H9 (cell line): ENCODE measurements at regions not wholly inside any gene's neighbourhood (a gene's known extent, or its start where the extent isn't known, plus 50 kb on each side); places are given as distances from the start of the nearest gene placed in this dataset.

ENCODE experiments used
- DNase-seq: peaks from one replicate; pipeline ENCODE4 v3.0.0-alpha.2; 2017
- H2AFZ ChIP-seq: one replicate; pipeline ENCODE4 v1.6.1; 2013; ENCODE audit warnings: mild to moderate bottlenecking, low read length, control low read depth, moderate library complexity
- H2AK5ac ChIP-seq: 2 replicates; pipeline ENCODE4 v1.6.1; 2013; ENCODE audit warnings: low read length, control low read depth, mixed read lengths; ENCODE audit not compliant: insufficient read length
- H2BK120ac ChIP-seq: one replicate; pipeline ENCODE4 v1.6.1; 2013; ENCODE audit warnings: low read depth, mild to moderate bottlenecking, low read length, control low read depth, inconsistent platforms; ENCODE audit not compliant: poor library complexity, severe bottlenecking
- H2BK12ac ChIP-seq: 2 replicates; pipeline ENCODE4 v1.6.1; 2013; ENCODE audit warnings: low read length, control low read depth, mixed read lengths, low read depth; ENCODE audit not compliant: insufficient read length
- H2BK15ac ChIP-seq: 2 replicates; pipeline ENCODE4 v1.6.1; 2013; ENCODE audit warnings: low read depth, low read length, control low read depth
- H2BK20ac ChIP-seq: one replicate; pipeline ENCODE4 v1.6.1; 2013; ENCODE audit warnings: low read depth, mild to moderate bottlenecking, low read length, control low read depth, inconsistent platforms; ENCODE audit not compliant: poor library complexity, severe bottlenecking
- H2BK5ac ChIP-seq: 2 replicates; pipeline ENCODE4 v1.6.1; 2013; ENCODE audit warnings: low read length, control low read depth, mixed read lengths; ENCODE audit not compliant: insufficient read length
- H3K14ac ChIP-seq: 2 replicates; pipeline ENCODE4 v1.6.1; 2013; ENCODE audit warnings: low read length, control low read depth; ENCODE audit not compliant: insufficient read depth
- H3K18ac ChIP-seq: 2 replicates; pipeline ENCODE4 v1.6.1; 2013; ENCODE audit warnings: low read depth, mild to moderate bottlenecking, mixed read lengths, low read length, control low read depth; ENCODE audit not compliant: insufficient read length
- H3K23ac ChIP-seq: 2 replicates; pipeline ENCODE4 v1.6.1; 2013; ENCODE audit warnings: low read length, control low read depth, mixed read lengths, low read depth; ENCODE audit not compliant: insufficient read length
- H3K23me2 ChIP-seq: 2 replicates; pipeline ENCODE4 v1.6.1; 2013; ENCODE audit warnings: low read depth, mild to moderate bottlenecking, mixed read lengths, low read length, control low read depth; ENCODE audit not compliant: insufficient read length, poor library complexity, severe bottlenecking
- H3K27ac ChIP-seq: 2 replicates; pipeline ENCODE4 v1.5.1; 2013; ENCODE audit warnings: low read length, control low read depth, mixed read lengths, low read depth; ENCODE audit not compliant: insufficient read length
- H3K27me3 ChIP-seq: 2 replicates; pipeline ENCODE4 v1.6.1; 2013; ENCODE audit warnings: low read length, control low read depth, inconsistent platforms; ENCODE audit not compliant: insufficient read depth
- H3K4ac ChIP-seq: 2 replicates; pipeline ENCODE4 v1.6.1; 2013; ENCODE audit warnings: low read depth, mild to moderate bottlenecking, control low read depth, inconsistent platforms, low read length, moderate library complexity
- H3K4me1 ChIP-seq: 2 replicates; pipeline ENCODE4 v1.6.1; 2013; ENCODE audit warnings: low read length, control low read depth, inconsistent platforms; ENCODE audit not compliant: insufficient read depth
- H3K4me2 ChIP-seq: 2 replicates; pipeline ENCODE4 v1.6.1; 2013; ENCODE audit warnings: low read length, control low read depth, mixed read lengths; ENCODE audit not compliant: insufficient read length, insufficient read depth
- H3K56ac ChIP-seq: 2 replicates; pipeline ENCODE4 v1.6.1; 2013; ENCODE audit warnings: low read depth, mild to moderate bottlenecking, mixed read lengths, low read length, control low read depth; ENCODE audit not compliant: insufficient read length
- H3K79me1 ChIP-seq: 2 replicates; pipeline ENCODE4 v1.6.1; 2013; ENCODE audit warnings: low read depth, mild to moderate bottlenecking, moderate library complexity, low read length, control low read depth, inconsistent platforms; ENCODE audit not compliant: insufficient read depth, poor library complexity, severe bottlenecking
- H3K79me2 ChIP-seq: 2 replicates; pipeline ENCODE4 v1.6.1; 2013; ENCODE audit warnings: low read length, control low read depth, inconsistent platforms; ENCODE audit not compliant: insufficient read depth
- H3K9ac ChIP-seq: 2 replicates; pipeline ENCODE4 v1.6.1; 2013; ENCODE audit warnings: low read length, control low read depth, mixed read lengths; ENCODE audit not compliant: insufficient read length; ENCODE audit errors: extremely low read depth
- H3K9me3 ChIP-seq: one replicate; pipeline ENCODE4 v1.6.1; 2013; ENCODE audit warnings: low read depth, low read length, inconsistent platforms; ENCODE audit not compliant: control insufficient read depth
- H3T11ph ChIP-seq: one replicate; pipeline ENCODE4 v1.6.1; 2013; ENCODE audit warnings: mild to moderate bottlenecking, low read length, control low read depth, inconsistent platforms
- H4K20me1 ChIP-seq: one replicate; pipeline ENCODE4 v1.6.1; 2013; ENCODE audit not compliant: control insufficient read depth, insufficient read length, insufficient read depth
- H4K5ac ChIP-seq: 2 replicates; pipeline ENCODE4 v1.6.1; 2013; ENCODE audit warnings: low read depth, mild to moderate bottlenecking, mixed read lengths, low read length, control low read depth; ENCODE audit not compliant: insufficient read length
- H4K8ac ChIP-seq: replicated peaks from 2 replicates; pipeline ENCODE4 v1.6.1; 2013; ENCODE audit warnings: low read length, control low read depth, mixed read lengths, low read depth; ENCODE audit not compliant: insufficient read length
- H4K91ac ChIP-seq: 2 replicates; pipeline ENCODE4 v1.6.1; 2013; ENCODE audit warnings: low read depth, mild to moderate bottlenecking, moderate library complexity, mixed read lengths, low read length, control low read depth; ENCODE audit not compliant: insufficient read length
- H3K27ac Mint-ChIP-seq, 3 experiments: 2 replicates in 2 of 3; 3 replicates in 1 of 3; pipeline ENCODE4 v1.8.0; 2020 to 2021; ENCODE audit warnings: mixed read lengths in 3 of 3, mild to moderate bottlenecking in 1 of 3, moderate library complexity in 1 of 3
- H3K27me3 Mint-ChIP-seq: 2 replicates; pipeline ENCODE4 v1.8.0; 2021; ENCODE audit warnings: low read depth, mild to moderate bottlenecking, moderate library complexity, mixed read lengths
- H3K36me3 Mint-ChIP-seq, 3 experiments: 2 replicates in 2 of 3; 3 replicates in 1 of 3; pipeline ENCODE4 v1.8.0; 2020 to 2021; ENCODE audit warnings: low read depth in 3 of 3, mixed read lengths in 3 of 3; ENCODE audit not compliant: insufficient read depth in 1 of 3
- H3K4me1 Mint-ChIP-seq, 2 experiments: 2 replicates each; pipeline ENCODE4 v1.8.0; 2020; ENCODE audit warnings: mixed read lengths in 2 of 2
- H3K4me3 Mint-ChIP-seq, 2 experiments: 2 replicates in 1 of 2; 3 replicates in 1 of 2; pipeline ENCODE4 v1.8.0; 2020 to 2021; ENCODE audit warnings: mild to moderate bottlenecking in 2 of 2, mixed read lengths in 2 of 2, moderate library complexity in 1 of 2
- H3K9me3 Mint-ChIP-seq, 2 experiments: 2 replicates in 1 of 2; 3 replicates in 1 of 2; pipeline ENCODE4 v1.8.0; 2020; ENCODE audit warnings: mild to moderate bottlenecking in 2 of 2, mixed read lengths in 2 of 2, moderate library complexity in 1 of 2
- WGBS: extraction: QIAGEN DNeasy Blood & Tissue Kit; methylation state at CpG from one replicate; pipeline ENCODE4 v1.1.7; 2013; ENCODE audit warnings: missing lambda C conversion rate, low lambda C conversion rate, mixed read lengths; ENCODE audit not compliant: insufficient read length; ENCODE audit errors: extremely low coverage; 5-methylcytosine and 5-hydroxymethylcytosine counted together
- TF ChIP-seq, protein P1 (sequence below): fragments of 200-600 bp; sonication (generic); conservative IDR thresholded peaks from 3 replicates; pipeline ENCODE4 v1.8.0; 2021; ENCODE audit warnings: antibody characterized with exemption, mild to moderate bottlenecking

DNA sequence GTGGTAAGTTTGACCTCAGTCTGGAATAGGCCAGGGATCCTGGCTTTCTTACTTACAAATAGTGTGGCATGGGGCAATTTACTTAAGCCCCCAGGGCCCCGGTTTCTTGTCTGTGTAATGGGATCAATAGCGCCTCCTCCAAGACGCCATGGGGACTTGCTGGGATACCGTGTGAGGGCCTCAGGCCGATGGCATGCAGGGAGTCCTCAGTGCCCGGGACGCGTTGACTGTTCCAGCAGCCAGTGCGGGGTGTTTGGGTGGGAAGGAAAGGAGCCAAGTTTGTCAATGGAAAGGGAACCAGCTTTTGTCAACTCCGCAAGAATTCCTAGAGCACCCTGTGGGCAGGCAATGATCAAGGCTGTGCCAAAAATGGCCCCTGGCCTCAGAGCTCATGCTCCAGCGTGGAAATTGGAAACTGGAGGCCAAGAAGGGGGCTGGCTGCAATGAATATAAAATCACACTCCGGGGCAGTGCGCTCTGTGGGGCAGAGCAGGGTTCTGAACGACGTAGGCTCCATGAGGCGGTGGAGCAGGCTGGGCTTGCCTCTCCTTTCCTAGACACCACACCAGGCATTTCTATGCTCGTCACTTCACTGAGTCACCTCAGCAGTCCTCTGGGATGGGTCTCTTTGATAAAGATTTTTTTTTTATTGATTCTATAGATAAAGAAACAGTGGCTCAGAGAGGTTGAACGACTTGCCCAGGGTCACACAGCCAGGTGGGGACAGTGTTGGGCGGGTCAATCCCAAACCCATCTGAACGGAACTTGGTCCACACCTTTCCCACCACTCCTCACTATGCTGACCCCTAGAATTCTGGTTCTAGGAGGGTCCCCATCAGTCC is 56.7 kb upstream of the ASAP2 start:
- Mint-ChIP-seq H3K9me3 (no peaks in the 10 kb centered on the region), H3K27me3 (peaks cover 25% of the 10 kb centered on the region), H3K36me3 (no peaks in the 10 kb centered on the region), H3K4me1 (peaks cover 9 to 13% of the 10 kb centered on the region in 2 experiments; a peak in 3 of 4 replicates), H3K27ac (peak overlapping the region in 1 of 3 experiments; percentile 87; a peak in 1 of 7 replicates), H3K4me3 (no peak overlapping the region)
- no peak for DNase-seq
- Histone ChIP-seq H4K91ac (no peak overlapping the region), H3K4me2 (no peak overlapping the region), H3K79me1 (no peaks in the 10 kb centered on the region), H3K4ac (no peak overlapping the region), H4K5ac (no peak overlapping the region), H2BK5ac (no peak overlapping the region), H3T11ph (no peak overlapping the region), H3K79me2 (no peaks in the 10 kb centered on the region), H3K27ac (no peak overlapping the region), H2AFZ (no peak overlapping the region), H3K9me3 (no peaks in the 10 kb centered on the region), H2BK12ac (no peak overlapping the region), H3K56ac (no peak overlapping the region), H3K23me2 (no peaks in the 10 kb centered on the region), H2AK5ac (no peak overlapping the region), H3K14ac (no peak overlapping the region), H3K9ac (no peak overlapping the region), H4K20me1 (no peaks in the 10 kb centered on the region), H3K23ac (no peak overlapping the region), H3K18ac (no peak overlapping the region), H4K8ac (no peak overlapping the region), H3K27me3 (no peaks in the 10 kb centered on the region), H2BK120ac (no peak overlapping the region), H3K4me1 (no peaks in the 10 kb centered on the region), H2BK20ac (no peak overlapping the region), H2BK15ac (no peak overlapping the region)
- no CpG with 5 or more reads among the region's 20 CpGs for WGBS
- TF ChIP-seq, protein P1, sequence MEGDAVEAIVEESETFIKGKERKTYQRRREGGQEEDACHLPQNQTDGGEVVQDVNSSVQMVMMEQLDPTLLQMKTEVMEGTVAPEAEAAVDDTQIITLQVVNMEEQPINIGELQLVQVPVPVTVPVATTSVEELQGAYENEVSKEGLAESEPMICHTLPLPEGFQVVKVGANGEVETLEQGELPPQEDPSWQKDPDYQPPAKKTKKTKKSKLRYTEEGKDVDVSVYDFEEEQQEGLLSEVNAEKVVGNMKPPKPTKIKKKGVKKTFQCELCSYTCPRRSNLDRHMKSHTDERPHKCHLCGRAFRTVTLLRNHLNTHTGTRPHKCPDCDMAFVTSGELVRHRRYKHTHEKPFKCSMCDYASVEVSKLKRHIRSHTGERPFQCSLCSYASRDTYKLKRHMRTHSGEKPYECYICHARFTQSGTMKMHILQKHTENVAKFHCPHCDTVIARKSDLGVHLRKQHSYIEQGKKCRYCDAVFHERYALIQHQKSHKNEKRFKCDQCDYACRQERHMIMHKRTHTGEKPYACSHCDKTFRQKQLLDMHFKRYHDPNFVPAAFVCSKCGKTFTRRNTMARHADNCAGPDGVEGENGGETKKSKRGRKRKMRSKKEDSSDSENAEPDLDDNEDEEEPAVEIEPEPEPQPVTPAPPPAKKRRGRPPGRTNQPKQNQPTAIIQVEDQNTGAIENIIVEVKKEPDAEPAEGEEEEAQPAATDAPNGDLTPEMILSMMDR: no peak
